GM12872 (cell line): ENCODE measurements at regions not wholly inside any gene's neighbourhood (a gene's known extent, or its start where the extent isn't known, plus 50 kb on each side); places are given as distances from the start of the nearest gene placed in this dataset.

ENCODE experiments used
- TF ChIP-seq, protein P1 (sequence below): IDR thresholded peaks from 3 replicates; pipeline ENCODE4 v1.5.1; 2011; ENCODE audit warnings: low read depth, mild to moderate bottlenecking, low read length, moderate library complexity; ENCODE audit not compliant: insufficient read depth

DNA sequence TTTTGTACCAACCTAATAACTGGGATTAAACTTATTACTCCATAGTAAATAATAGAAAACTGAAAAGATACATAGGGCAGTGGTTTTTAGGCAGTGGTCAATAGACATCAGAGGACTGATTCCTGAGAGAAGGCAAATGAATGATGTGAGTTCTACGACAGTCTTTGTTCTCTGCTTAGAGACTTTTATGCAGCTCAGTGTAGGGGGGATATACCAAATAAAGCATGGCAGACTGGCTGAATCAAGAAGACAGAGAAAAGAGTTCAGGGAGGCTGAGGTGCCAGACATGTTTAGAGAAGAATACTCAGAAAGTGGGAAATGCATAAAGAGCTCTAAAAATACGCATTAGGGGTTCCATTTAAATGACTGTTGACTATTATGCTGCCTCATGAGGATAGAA, 320.8 kb upstream of the FAR2 start:
- TF ChIP-seq, protein P1, sequence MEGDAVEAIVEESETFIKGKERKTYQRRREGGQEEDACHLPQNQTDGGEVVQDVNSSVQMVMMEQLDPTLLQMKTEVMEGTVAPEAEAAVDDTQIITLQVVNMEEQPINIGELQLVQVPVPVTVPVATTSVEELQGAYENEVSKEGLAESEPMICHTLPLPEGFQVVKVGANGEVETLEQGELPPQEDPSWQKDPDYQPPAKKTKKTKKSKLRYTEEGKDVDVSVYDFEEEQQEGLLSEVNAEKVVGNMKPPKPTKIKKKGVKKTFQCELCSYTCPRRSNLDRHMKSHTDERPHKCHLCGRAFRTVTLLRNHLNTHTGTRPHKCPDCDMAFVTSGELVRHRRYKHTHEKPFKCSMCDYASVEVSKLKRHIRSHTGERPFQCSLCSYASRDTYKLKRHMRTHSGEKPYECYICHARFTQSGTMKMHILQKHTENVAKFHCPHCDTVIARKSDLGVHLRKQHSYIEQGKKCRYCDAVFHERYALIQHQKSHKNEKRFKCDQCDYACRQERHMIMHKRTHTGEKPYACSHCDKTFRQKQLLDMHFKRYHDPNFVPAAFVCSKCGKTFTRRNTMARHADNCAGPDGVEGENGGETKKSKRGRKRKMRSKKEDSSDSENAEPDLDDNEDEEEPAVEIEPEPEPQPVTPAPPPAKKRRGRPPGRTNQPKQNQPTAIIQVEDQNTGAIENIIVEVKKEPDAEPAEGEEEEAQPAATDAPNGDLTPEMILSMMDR, result no peak

DNA sequence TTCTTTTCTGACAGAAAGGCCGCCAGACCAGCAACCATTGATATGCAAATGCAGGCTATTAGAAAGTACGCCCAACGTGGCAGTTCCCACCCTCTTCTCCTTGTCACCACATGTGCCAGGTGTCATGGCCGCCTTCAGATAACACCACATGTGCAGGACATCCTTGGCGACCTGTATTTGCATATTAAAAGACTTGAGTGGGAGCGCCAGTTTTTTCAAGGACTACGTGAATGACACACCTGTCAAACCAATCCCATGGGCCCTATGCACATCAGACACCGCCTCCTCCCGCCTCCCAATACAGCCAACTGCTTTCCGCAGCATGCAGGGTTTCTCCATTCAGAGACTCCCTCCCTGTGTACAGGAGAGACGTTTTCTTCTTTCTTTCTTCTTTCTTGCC, 318.6 kb upstream of the FAR2 start:
- TF ChIP-seq, protein P1, result no peak

- TF ChIP-seq, protein P1, result no peak
Measured at GRCh38 chr12:28844718-28845117, 304.4 kb upstream of the FAR2 start.

DNA sequence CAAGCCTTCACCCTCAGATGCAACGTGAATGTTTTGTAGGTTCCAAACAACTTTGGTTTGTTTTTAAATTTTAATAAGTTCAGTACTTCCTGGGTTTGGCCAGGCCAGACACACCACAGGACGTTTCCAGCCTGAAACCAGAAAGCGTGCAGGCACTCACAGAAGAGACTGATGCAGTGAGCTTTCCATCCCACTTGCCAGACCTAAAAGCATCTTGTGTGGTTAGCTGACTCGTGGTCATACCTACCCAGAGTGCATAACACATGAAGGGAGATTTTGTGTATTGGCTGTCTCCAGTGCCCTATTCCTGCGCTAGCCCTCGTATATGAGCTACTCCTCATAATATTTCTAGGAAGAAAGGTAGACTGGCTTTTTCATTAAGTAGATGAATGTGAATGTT, 297.3 kb upstream of the FAR2 start:
- TF ChIP-seq, protein P1, result no peak

DNA sequence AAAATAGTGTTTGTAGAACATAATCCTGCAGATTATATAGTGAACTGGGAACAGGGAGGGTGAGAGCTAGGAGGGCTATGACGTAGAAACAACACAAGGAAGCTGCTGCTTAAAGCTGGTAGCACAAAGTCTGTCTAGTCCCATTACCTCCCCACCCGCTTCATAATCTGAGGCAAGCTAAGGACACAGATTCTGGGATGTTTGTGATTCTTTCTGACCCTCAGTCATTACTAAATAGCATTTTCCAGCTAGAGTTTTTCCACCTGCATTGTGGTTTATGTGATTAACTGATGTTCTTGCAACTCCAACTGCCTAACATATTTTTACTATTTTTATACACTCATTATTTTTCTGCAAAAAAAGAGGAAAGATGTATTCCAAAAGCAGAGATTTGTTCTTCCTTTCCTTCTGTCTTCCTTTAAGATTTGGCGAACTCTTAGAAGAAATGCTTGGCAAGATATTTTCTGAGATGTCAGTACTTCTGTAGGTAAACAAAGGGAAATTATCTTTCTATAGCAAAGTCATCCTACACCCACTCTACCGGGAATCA, 293.2 kb upstream of the FAR2 start:
- TF ChIP-seq, protein P1, result no peak

- TF ChIP-seq, protein P1, result no peak
Measured at GRCh38 chr12:28857369-28857768, 291.7 kb upstream of the FAR2 start.

DNA sequence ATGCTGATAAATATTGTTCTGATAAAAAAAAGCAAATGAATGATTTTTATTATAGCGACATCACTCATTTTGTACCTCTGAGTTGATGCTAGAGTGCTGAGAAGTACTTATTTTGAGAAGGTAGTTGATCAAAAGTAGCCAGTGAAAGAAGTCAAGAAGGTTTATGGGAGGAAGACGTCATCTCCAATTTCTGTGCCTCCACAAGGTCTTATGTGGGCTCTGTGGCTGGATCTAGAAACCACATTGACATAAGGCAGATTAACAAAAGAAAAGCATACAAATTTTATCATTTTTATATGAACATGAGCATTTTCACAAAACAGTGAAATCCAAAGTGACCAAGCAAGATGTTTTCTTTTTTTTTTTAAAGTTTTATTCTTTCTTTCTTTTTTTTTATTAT, 289.5 kb upstream of the FAR2 start:
- TF ChIP-seq, protein P1, result no peak

GRCh38 chr12:28865776-28866175, 283.3 kb upstream of the FAR2 start:
- TF ChIP-seq, protein P1, result no peak
